GM12878 (cell line): ENCODE measurements at regions not wholly inside any gene's neighbourhood (a gene's known extent, or its start where the extent isn't known, plus 50 kb on each side); places are given as distances from the start of the nearest gene placed in this dataset.

Source experiments
- ATAC-seq: fragments of 200-7000 bp; cut with Tn5 transposase; 3 replicates; pipeline ENCODE4 v1.9.1; 2020; ENCODE audit warnings: mild to moderate bottlenecking, moderate library complexity
- BruUV-seq: library from RNA; stranded (reverse); fragments of 400-500 nt; replicated peaks from 2 replicates; lab custom pipeline; 2021; lab: Mats Ljungman, UMichigan
- CTCF ChIA-PET: fragments of 300-600 bp; sonication (Branson Sonifier 250); formaldehyde crosslinking; extraction: SDS; loops from one replicate; lab custom pipeline; 2021; ENCODE audit warnings: inconsistent platforms; lab: Yijun Ruan, JAX
- POLR2A ChIA-PET: fragments of 350-600 bp; formaldehyde crosslinking; extraction: SDS; loops from one replicate; lab custom pipeline; 2021; ENCODE audit warnings: inconsistent platforms; lab: Charles Lee
- RAD21 ChIA-PET: fragments of 300-600 bp; sonication (Branson Sonifier 250); formaldehyde crosslinking; loops from one replicate; lab custom pipeline; 2023; ENCODE audit warnings: antibody characterized with exemption; ENCODE audit not compliant: unreplicated experiment; lab: Charles Lee
- SMC1A ChIA-PET: fragments of 300-600 bp; sonication (Branson Sonifier 250); formaldehyde crosslinking; loops from one replicate; lab custom pipeline; 2023; ENCODE audit not compliant: unreplicated experiment, uncharacterized antibody; lab: Charles Lee
- DNase-seq: peaks from one replicate; pipeline ENCODE4 v3.0.0-alpha.2; 2011; ENCODE audit warnings: low read depth, low spot score
- FAIRE-seq: peaks from 3 replicates; lab custom pipeline; 2011; peaks lifted over from hg19 to GRCh38; lab: Jason Lieb, UNC
- H2AFZ ChIP-seq: 2 replicates; pipeline ENCODE4 v1.6.0; 2011; ENCODE audit warnings: low read depth, low read length, control low read depth; ENCODE audit not compliant: control insufficient read depth
- H3K27ac ChIP-seq: 2 replicates; pipeline ENCODE4 v1.5.1; 2011; ENCODE audit warnings: control low read depth; ENCODE audit not compliant: control insufficient read depth, insufficient read depth
- H3K27me3 ChIP-seq, 2 experiments: replicated peaks in 1 of 2; 2 replicates each; pipeline versions ENCODE4 v1.6.0 to v1.6.1; 2011; ENCODE audit warnings: low read length in 1 of 2; ENCODE audit not compliant: control insufficient read depth in 2 of 2, insufficient read depth in 2 of 2
- H3K36me3 ChIP-seq, 2 experiments: 2 replicates each; pipeline ENCODE4 v1.5.1; 2011; ENCODE audit warnings: low read length in 1 of 2; ENCODE audit not compliant: control insufficient read depth in 2 of 2, insufficient read depth in 2 of 2
- H3K4me1 ChIP-seq: 2 replicates; pipeline ENCODE4 v1.6.1; 2011; ENCODE audit warnings: mild to moderate bottlenecking, low read length, moderate library complexity, mixed read lengths; ENCODE audit not compliant: control insufficient read depth, insufficient read depth
- H3K4me2 ChIP-seq: 2 replicates; pipeline ENCODE4 v1.6.0; 2011; ENCODE audit warnings: control low read depth; ENCODE audit not compliant: control insufficient read depth, insufficient read depth
- H3K4me3 ChIP-seq: fragments of 200-600 bp; sonication (generic); 2 replicates; pipeline ENCODE4 v1.5.1; 2016
- H3K79me2 ChIP-seq: 2 replicates; pipeline ENCODE4 v1.6.0; 2011; ENCODE audit warnings: low read length; ENCODE audit not compliant: control insufficient read depth, insufficient read depth
- H3K9ac ChIP-seq: 2 replicates; pipeline ENCODE4 v1.8.0; 2011; ENCODE audit warnings: low read length, control low read depth, mixed read lengths; ENCODE audit not compliant: control insufficient read depth, insufficient read depth
- H3K9me3 ChIP-seq: replicated peaks from 3 replicates; pipeline ENCODE4 v1.5.1; 2011; ENCODE audit warnings: mild to moderate bottlenecking, low read length; ENCODE audit not compliant: control insufficient read depth, insufficient read depth
- H4K20me1 ChIP-seq: 2 replicates; pipeline ENCODE4 v1.6.0; 2011; ENCODE audit not compliant: control insufficient read depth, insufficient read depth
- ASH2L ChIP-seq: fragments of 300-600, 200-600 bp; sonication (generic); IDR thresholded peaks from 2 replicates; pipeline ENCODE4 v1.6.1; 2017; ENCODE audit warnings: low read depth, mild to moderate bottlenecking, borderline replicate concordance
- ATF7 ChIP-seq: fragments of 450-650 bp; IDR thresholded peaks from 2 replicates; pipeline ENCODE4 v1.6.1; 2016; ENCODE audit warnings: low read depth, mild to moderate bottlenecking
- BCL11A ChIP-seq: IDR thresholded peaks from 2 replicates; pipeline ENCODE4 v1.6.1; 2011; ENCODE audit warnings: low read depth, low read length
- ELK1 ChIP-seq: IDR thresholded peaks from 2 replicates; pipeline ENCODE4 v1.6.1; 2012; ENCODE audit warnings: low read depth, low read length, improper control_type of control experiment
- EP300 ChIP-seq, 2 experiments: fragments of 150-350 bp in 1 of 2; IDR thresholded peaks; 2 replicates each; pipeline ENCODE4 v1.6.1; 2011 to 2012; ENCODE audit warnings: low read depth in 2 of 2, low read length in 2 of 2, borderline replicate concordance in 1 of 2, improper control_type of control experiment in 1 of 2, inconsistent platforms in 1 of 2; ENCODE audit not compliant: control insufficient read depth in 1 of 2
- HSF1 ChIP-seq: fragments of 150-350 bp; IDR thresholded peaks from 2 replicates; pipeline ENCODE4 v1.6.1; 2014; ENCODE audit warnings: mild to moderate bottlenecking, low read depth, low read length
- IRF3 ChIP-seq: fragments of 450-650 bp; IDR thresholded peaks from 2 replicates; pipeline ENCODE4 v1.6.1; 2014; ENCODE audit warnings: mild to moderate bottlenecking
- JUND ChIP-seq: IDR thresholded peaks from 2 replicates; pipeline ENCODE4 v1.6.1; 2012; ENCODE audit warnings: low read depth, mild to moderate bottlenecking, low read length, improper control_type of control experiment, moderate library complexity
- MEF2B ChIP-seq: fragments of 450-650 bp; IDR thresholded peaks from 2 replicates; pipeline ENCODE4 v1.6.1; 2018; ENCODE audit warnings: mild to moderate bottlenecking, moderate library complexity; ENCODE audit not compliant: partially characterized antibody, poor library complexity, severe bottlenecking
- NFYA ChIP-seq: IDR thresholded peaks from 2 replicates; pipeline ENCODE4 v1.6.1; 2011; ENCODE audit warnings: low read depth, mild to moderate bottlenecking, low read length, improper control_type of control experiment, borderline replicate concordance
- PML ChIP-seq: IDR thresholded peaks from 2 replicates; pipeline ENCODE4 v1.6.1; 2012; ENCODE audit warnings: low read length, inconsistent platforms
- POLR2AphosphoS2 ChIP-seq: IDR thresholded peaks from 2 replicates; pipeline ENCODE4 v1.6.1; 2011; ENCODE audit warnings: low read depth, mild to moderate bottlenecking, low read length, improper control_type of control experiment, moderate library complexity
- POLR2AphosphoS5 ChIP-seq: IDR thresholded peaks from 2 replicates; pipeline ENCODE4 v1.6.1; 2011; ENCODE audit warnings: mild to moderate bottlenecking, low read length, inconsistent platforms
- POU2F2 ChIP-seq: IDR thresholded peaks from 3 replicates; pipeline ENCODE4 v1.6.1; 2011; ENCODE audit warnings: low read depth, mild to moderate bottlenecking, low read length, borderline replicate concordance
- SMAD1 ChIP-seq: fragments of 450-650 bp; IDR thresholded peaks from 2 replicates; pipeline ENCODE4 v1.6.1; 2018; ENCODE audit warnings: mild to moderate bottlenecking, low read depth; ENCODE audit not compliant: partially characterized antibody
- SP1 ChIP-seq: IDR thresholded peaks from one replicate; pipeline ENCODE4 v1.6.1; 2011; ENCODE audit warnings: low read depth, low read length
- SUZ12 ChIP-seq: fragments of 200-600 bp; sonication (generic); IDR thresholded peaks from one replicate; pipeline ENCODE4 v1.6.1; 2018; ENCODE audit warnings: antibody characterized with exemption, mild to moderate bottlenecking; ENCODE audit not compliant: unreplicated experiment
- ZNF592 ChIP-seq: fragments of 450-650 bp; IDR thresholded peaks from 2 replicates; pipeline ENCODE4 v1.6.1; 2017; ENCODE audit warnings: mild to moderate bottlenecking, moderate library complexity
- ZZZ3 ChIP-seq: IDR thresholded peaks from 2 replicates; pipeline ENCODE4 v1.6.1; 2011; ENCODE audit warnings: low read depth; ENCODE audit not compliant: control insufficient read depth, insufficient read length
- WGBS: methylation state at CpG from one replicate; pipeline ENCODE4 v1.1.6; 2016; ENCODE audit warnings: low lambda C conversion rate; ENCODE audit not compliant: insufficient replicate concordance, insufficient coverage; ENCODE audit errors: missing lambda C conversion rate; 5-methylcytosine and 5-hydroxymethylcytosine counted together
- in situ Hi-C: fragments of 300-500 bp; cut with MboI; formaldehyde crosslinking; loops from 9 replicates; pipeline ENCODE4 v1.14.3; 2018; ENCODE audit warnings: mixed read lengths
- intact Hi-C: fragments of 100-400 bp; cut with micrococcal nuclease; formaldehyde crosslinking; loops from one replicate; pipeline ENCODE4 v1.14.2; 2022; ENCODE audit not compliant: unreplicated experiment

GRCh38 chr19:31981545-31981944, 363.9 kb upstream of the ZNF507 start:
- in situ Hi-C loops = no loop called here
- H4K20me1 ChIP-seq = no peaks in the 10 kb centered on the region
- H3K79me2 ChIP-seq = no peaks in the 10 kb centered on the region
- 0% methylated on average over 2 of the region's 2 CpGs for WGBS
- H3K36me3 ChIP-seq = no peaks in the 10 kb centered on the region
- ATAC-seq (no peak), FAIRE-seq (no peak), DNase-seq (no peak)
- H3K9me3 ChIP-seq = no peaks in the 10 kb centered on the region; the same call in 2 of the 3 replicates
- H3K27ac ChIP-seq = no peak overlapping the region
- ChIA-PET POLR2A (no interaction called here), SMC1A (no interaction called here), CTCF (no interaction called here), RAD21 (no interaction called here)
- H3K4me3 ChIP-seq = no peak overlapping the region
- no peak overlapping the region for H2AFZ ChIP-seq
- no peaks in the 10 kb centered on the region for H3K27me3 ChIP-seq
- intact Hi-C loops = no loop called here
- BruUV-seq = no TSS peak
- no peak overlapping the region for H3K4me2 ChIP-seq
- H3K4me1 ChIP-seq = no peaks in the 10 kb centered on the region
- H3K9ac ChIP-seq = no peak overlapping the region
- no peak for TF ChIP-seq POLR2AphosphoS2
- no peak for TF ChIP-seq ELK1
- TF ChIP-seq MEF2B = no peak
- no peak for TF ChIP-seq ZNF592
- no peak for TF ChIP-seq EP300 (IDR thresholded peaks at IDR 0.05; ENCODE audit: borderline replicate concordance in 1 of 2, control insufficient read depth in 1 of 2, low read depth in 2 of 2, low read length in 2 of 2)
- TF ChIP-seq ZZZ3 = no peak
- TF ChIP-seq PML = no peak
- no peak for TF ChIP-seq POU2F2
- TF ChIP-seq SUZ12 = no peak
- no peak for TF ChIP-seq HSF1
- TF ChIP-seq SP1 = no peak
- TF ChIP-seq ASH2L = no peak
- TF ChIP-seq POLR2AphosphoS5 = no peak
- TF ChIP-seq IRF3 = no peak
- no peak for TF ChIP-seq BCL11A
- no peak for TF ChIP-seq ATF7
- no peak for TF ChIP-seq JUND
- no peak for TF ChIP-seq SMAD1
- TF ChIP-seq NFYA = no peak
